ENCODE measurements at regions not wholly inside any gene's neighbourhood (a gene's known extent, or its start where the extent isn't known, plus 50 kb on each side); places are given as distances from the start of the nearest gene placed in this dataset.

- Histone ChIP-seq H2BK20ac (ENCODE audit: low read length) (no peak overlapping the region), H4K5ac (ENCODE audit: insufficient read length, low read depth, low read length) (no peak overlapping the region), H3K56ac (replicated peaks; ENCODE audit: insufficient read length, low read depth, low read length) (no peak overlapping the region), H2BK5ac (ENCODE audit: low read depth, low read length) (no peak overlapping the region), H3K18ac (ENCODE audit: extremely low read depth, low read length) (no peak overlapping the region), H3K14ac (ENCODE audit: insufficient read length) (no peak overlapping the region), H3K79me2 (ENCODE audit: control insufficient read depth in 1 of 2, insufficient read depth in 2 of 2, low read length in 2 of 2) (no peaks in the 10 kb centered on the region), H2AFZ (ENCODE audit: low read length) (no peak overlapping the region), H4K91ac (replicated peaks; ENCODE audit: insufficient read length, low read length) (no peak overlapping the region), H2AK5ac (ENCODE audit: low read depth, low read length) (no peak overlapping the region), H3K27me3 (replicated peaks in 1 of 4; ENCODE audit: control insufficient read depth in 3 of 4, extremely low read depth in 1 of 4, insufficient read depth in 3 of 4, low read length in 3 of 4) (no peaks in the 10 kb centered on the region), H3K79me1 (ENCODE audit: low read depth, low read length) (no peaks in the 10 kb centered on the region), H2BK120ac (replicated peaks; ENCODE audit: low read depth, low read length) (no peak overlapping the region), H3K27ac (ENCODE audit: low read depth, low read length) (no peak overlapping the region), H3K23me2 (ENCODE audit: low read depth, low read length) (no peaks in the 10 kb centered on the region), H3K4me3 (ENCODE audit: extremely low read depth in 1 of 4, insufficient read depth in 2 of 4, low read depth in 3 of 4, low read length in 4 of 4) (no peak overlapping the region), H3K9ac (replicated peaks in 1 of 4; ENCODE audit: extremely low read depth in 1 of 4, low read depth in 3 of 4, low read length in 3 of 4) (no peak overlapping the region), H3K4me2 (ENCODE audit: insufficient read depth in 1 of 2, low read depth in 2 of 2, low read length in 2 of 2) (no peak overlapping the region), H3K23ac (ENCODE audit: insufficient read length) (no peak overlapping the region), H3K4me1 (replicated peaks in 1 of 4; ENCODE audit: control insufficient read depth in 3 of 4, insufficient read depth in 4 of 4, low read length in 3 of 4) (no peaks in the 10 kb centered on the region), H3K4ac (replicated peaks; ENCODE audit: insufficient read length, low read depth, low read length) (no peak overlapping the region), H4K8ac (ENCODE audit: extremely low read depth, insufficient read depth, low read length) (no peak overlapping the region), H3K36me3 (ENCODE audit: control insufficient read depth in 2 of 4, insufficient read depth in 4 of 4, low read length in 3 of 4) (no peaks in the 10 kb centered on the region), H4K20me1 (replicated peaks in 1 of 2; ENCODE audit: control insufficient read depth in 1 of 2, insufficient read depth in 2 of 2, low read length in 2 of 2) (no peaks in the 10 kb centered on the region), H2BK15ac (ENCODE audit: low read length) (no peak overlapping the region), H2BK12ac (ENCODE audit: low read depth, low read length) (no peak overlapping the region), H3K9me3 (ENCODE audit: insufficient read depth in 2 of 2, low read depth in 1 of 2, low read length in 1 of 2) (no peaks in the 10 kb centered on the region)
- ChIA-PET POLR2A (ENCODE audit: partially characterized antibody) (no interaction called here), CTCF (ENCODE audit: partially characterized antibody) (no interaction called here)
- 95% methylated on average over 1 of the region's 1 CpG; no CpG with 5 or more reads in 1 of the 2 experiments for WGBS, 2 experiments (ENCODE audit: extremely low coverage in 1 of 2, insufficient coverage in 1 of 2, insufficient read length in 1 of 2, insufficient replicate concordance in 2 of 2, low coverage in 1 of 2, low lambda C conversion rate in 2 of 2, missing lambda C conversion rate in 1 of 2)
- no peak for DNase-seq (ENCODE audit: low read depth in 1 of 2, low spot score in 2 of 2)
- FAIRE-seq, result no peak
- TF ChIP-seq FOSL1 (IDR thresholded peaks at IDR 0.05; ENCODE audit: insufficient read depth, low read depth, low read length) (no peak), POLR2A (IDR thresholded peaks at IDR 0.05; ENCODE audit: control extremely low read depth in 1 of 2, low read depth in 2 of 2, low read length in 2 of 2) (no peak), TAF7 (optimal IDR thresholded peaks at IDR 0.05; ENCODE audit: borderline replicate concordance, low read depth, low read length) (no peak), ZNF274 (IDR thresholded peaks at IDR 0.05; ENCODE audit: borderline replicate concordance, extremely low read depth, low read length) (no peak), CTCF (IDR thresholded peaks at IDR 0.05; ENCODE audit: control extremely low read depth in 1 of 3, insufficient read depth in 1 of 3, low read depth in 1 of 3, low read length in 3 of 3) (no peak), TEAD4 (IDR thresholded peaks at IDR 0.05; ENCODE audit: low read depth, low read length) (no peak), TCF12 (IDR thresholded peaks at IDR 0.05; ENCODE audit: low read depth, low read length) (no peak), SUZ12 (IDR thresholded peaks at IDR 0.05; ENCODE audit: low read length) (no peak), RXRA (IDR thresholded peaks at IDR 0.05; ENCODE audit: insufficient read depth, low read depth, low read length) (no peak), YY1 (IDR thresholded peaks at IDR 0.05; ENCODE audit: low read depth, low read length) (no peak), MAFK (IDR thresholded peaks at IDR 0.05; ENCODE audit: low read depth, low read length) (no peak), MAX (IDR thresholded peaks at IDR 0.05) (no peak), BRCA1 (IDR thresholded peaks at IDR 0.05; ENCODE audit: low read depth, low read length) (no peak), KDM1A (IDR thresholded peaks at IDR 0.05; ENCODE audit: borderline replicate concordance, low read length) (no peak)
Observed at GRCh38 chr21:17730782-17731181, 88.4 kb downstream of the C21orf91 start.

Data from H1 (cell line).